Progenitor cell of endocrine pancreas (in vitro differentiated cells): ENCODE measurements at regions not wholly inside any gene's neighbourhood (a gene's known extent, or its start where the extent isn't known, plus 50 kb on each side); places are given as distances from the start of the nearest gene placed in this dataset.

ENCODE experiments used
- DNase-seq: peaks from one replicate; pipeline ENCODE4 v3.0.0; 2021; ENCODE audit warnings: low spot score; ENCODE audit not compliant: unreplicated experiment
- H3K27ac Mint-ChIP-seq: 2 replicates; pipeline ENCODE4 v1.8.0; 2021; ENCODE audit warnings: mild to moderate bottlenecking, moderate library complexity, mixed read lengths
- H3K27me3 Mint-ChIP-seq: 2 replicates; pipeline ENCODE4 v1.8.0; 2021; ENCODE audit warnings: mixed read lengths
- H3K36me3 Mint-ChIP-seq: 2 replicates; pipeline ENCODE4 v1.8.0; 2022; ENCODE audit warnings: mixed read lengths; ENCODE audit not compliant: insufficient read depth
- H3K4me1 Mint-ChIP-seq: 2 replicates; pipeline ENCODE4 v1.8.0; 2021; ENCODE audit warnings: low read depth, mixed read lengths
- H3K4me3 Mint-ChIP-seq: 2 replicates; pipeline ENCODE4 v1.8.0; 2021; ENCODE audit warnings: low read depth, mild to moderate bottlenecking, moderate library complexity, mixed read lengths
- H3K9me3 Mint-ChIP-seq: 2 replicates; pipeline ENCODE4 v1.8.0; 2021; ENCODE audit warnings: low read depth, mixed read lengths
- TF ChIP-seq, protein P1 (sequence below): fragments of 200-600 bp; sonication (generic); IDR thresholded peaks from one replicate; pipeline ENCODE4 v1.5.0; 2021; ENCODE audit warnings: antibody characterized with exemption, mild to moderate bottlenecking; ENCODE audit not compliant: unreplicated experiment

DNA sequence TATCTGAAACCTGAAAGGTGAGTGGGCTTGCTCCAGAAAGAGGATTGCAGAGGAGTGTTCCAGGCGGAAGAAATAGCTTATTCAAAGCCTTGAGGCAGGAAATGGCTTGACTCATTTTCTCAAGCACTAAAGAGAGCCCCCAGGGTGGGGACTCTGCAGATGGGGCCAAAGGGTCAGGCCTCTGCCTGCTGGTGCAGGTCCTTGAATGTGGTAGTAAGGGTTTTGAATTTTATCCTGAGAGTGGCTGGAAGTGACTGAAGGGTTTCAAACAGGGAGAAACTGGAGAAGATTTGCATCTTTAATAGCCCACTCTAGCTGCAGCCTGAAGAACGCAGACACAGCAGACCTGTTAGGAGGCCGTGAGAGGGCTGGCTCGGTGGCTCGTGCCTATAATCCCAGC, 144.4 kb downstream of the CCT6B start:
- Mint-ChIP-seq H3K36me3 (no peaks in the 10 kb centered on the region), H3K4me3 (no peak overlapping the region), H3K9me3 (no peaks in the 10 kb centered on the region), H3K4me1 (no peaks in the 10 kb centered on the region), H3K27me3 (peaks cover 12% of the 10 kb centered on the region), H3K27ac (no peak overlapping the region)
- DNase-seq, result no peak
- TF ChIP-seq, protein P1, sequence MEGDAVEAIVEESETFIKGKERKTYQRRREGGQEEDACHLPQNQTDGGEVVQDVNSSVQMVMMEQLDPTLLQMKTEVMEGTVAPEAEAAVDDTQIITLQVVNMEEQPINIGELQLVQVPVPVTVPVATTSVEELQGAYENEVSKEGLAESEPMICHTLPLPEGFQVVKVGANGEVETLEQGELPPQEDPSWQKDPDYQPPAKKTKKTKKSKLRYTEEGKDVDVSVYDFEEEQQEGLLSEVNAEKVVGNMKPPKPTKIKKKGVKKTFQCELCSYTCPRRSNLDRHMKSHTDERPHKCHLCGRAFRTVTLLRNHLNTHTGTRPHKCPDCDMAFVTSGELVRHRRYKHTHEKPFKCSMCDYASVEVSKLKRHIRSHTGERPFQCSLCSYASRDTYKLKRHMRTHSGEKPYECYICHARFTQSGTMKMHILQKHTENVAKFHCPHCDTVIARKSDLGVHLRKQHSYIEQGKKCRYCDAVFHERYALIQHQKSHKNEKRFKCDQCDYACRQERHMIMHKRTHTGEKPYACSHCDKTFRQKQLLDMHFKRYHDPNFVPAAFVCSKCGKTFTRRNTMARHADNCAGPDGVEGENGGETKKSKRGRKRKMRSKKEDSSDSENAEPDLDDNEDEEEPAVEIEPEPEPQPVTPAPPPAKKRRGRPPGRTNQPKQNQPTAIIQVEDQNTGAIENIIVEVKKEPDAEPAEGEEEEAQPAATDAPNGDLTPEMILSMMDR, result no peak

DNA sequence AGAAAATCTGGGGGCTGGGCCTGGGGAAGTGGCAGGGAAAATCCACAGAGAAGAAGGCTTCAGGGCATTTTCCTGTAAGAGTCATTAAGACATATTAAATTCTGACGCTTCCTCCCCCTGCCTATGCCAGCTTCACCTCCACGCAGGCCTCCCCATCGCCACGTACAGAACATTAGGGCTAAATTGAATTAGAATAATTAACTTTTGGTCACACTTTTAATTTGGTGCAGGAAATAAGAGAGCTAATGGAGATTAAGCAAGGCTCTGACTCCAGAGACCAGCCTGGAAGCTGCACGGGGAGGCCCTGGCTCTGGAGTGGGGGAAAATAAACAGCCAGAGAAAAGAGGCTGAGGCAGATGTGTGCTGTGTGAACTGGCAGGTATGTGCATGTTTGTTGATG, 148.0 kb downstream of the CCT6B start:
- TF ChIP-seq, protein P1, result no peak
- no peaks in the 10 kb centered on the region for H3K36me3 Mint-ChIP-seq
- DNase-seq, result no peak
- no peaks in the 10 kb centered on the region for H3K4me1 Mint-ChIP-seq
- H3K27me3 Mint-ChIP-seq, result peaks cover 4% of the 10 kb centered on the region
- H3K4me3 Mint-ChIP-seq, result no peak overlapping the region
- no peak overlapping the region for H3K27ac Mint-ChIP-seq
- H3K9me3 Mint-ChIP-seq, result no peaks in the 10 kb centered on the region

DNA sequence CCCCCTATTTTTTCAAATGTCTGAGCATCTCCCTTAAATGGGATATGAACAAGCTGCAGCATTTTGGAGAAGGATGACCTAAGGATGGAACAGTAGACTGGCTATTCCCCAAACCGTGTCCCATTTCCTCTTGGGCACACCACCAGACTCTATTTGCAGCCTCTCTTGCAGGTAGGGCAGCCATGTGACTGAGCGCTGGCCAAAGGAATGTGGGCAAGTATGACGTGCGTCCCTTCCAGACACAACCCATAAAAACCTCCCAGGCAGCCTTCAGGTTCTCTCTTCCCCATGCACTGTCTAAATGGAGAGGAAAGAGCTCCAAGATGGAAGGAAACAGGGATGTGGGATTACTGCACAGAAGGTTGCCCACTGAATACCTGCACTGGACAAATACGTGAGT, 149.7 kb downstream of the CCT6B start:
- peaks cover 13% of the 10 kb centered on the region for H3K27me3 Mint-ChIP-seq
- H3K4me3 Mint-ChIP-seq, result no peak overlapping the region
- no peaks in the 10 kb centered on the region for H3K36me3 Mint-ChIP-seq
- H3K9me3 Mint-ChIP-seq, result no peaks in the 10 kb centered on the region
- DNase-seq, result no peak
- TF ChIP-seq, protein P1, result no peak
- H3K27ac Mint-ChIP-seq, result no peak overlapping the region
- no peaks in the 10 kb centered on the region for H3K4me1 Mint-ChIP-seq

- no peak for DNase-seq
- Mint-ChIP-seq H3K27ac (no peak overlapping the region), H3K9me3 (no peaks in the 10 kb centered on the region), H3K36me3 (no peaks in the 10 kb centered on the region), H3K27me3 (peaks cover 15% of the 10 kb centered on the region), H3K4me3 (no peak overlapping the region), H3K4me1 (no peaks in the 10 kb centered on the region)
- TF ChIP-seq, protein P1, result no peak
These were observed 160.6 kb downstream of the CCT6B start for GRCh38 chr17:34800661-34801060.

DNA sequence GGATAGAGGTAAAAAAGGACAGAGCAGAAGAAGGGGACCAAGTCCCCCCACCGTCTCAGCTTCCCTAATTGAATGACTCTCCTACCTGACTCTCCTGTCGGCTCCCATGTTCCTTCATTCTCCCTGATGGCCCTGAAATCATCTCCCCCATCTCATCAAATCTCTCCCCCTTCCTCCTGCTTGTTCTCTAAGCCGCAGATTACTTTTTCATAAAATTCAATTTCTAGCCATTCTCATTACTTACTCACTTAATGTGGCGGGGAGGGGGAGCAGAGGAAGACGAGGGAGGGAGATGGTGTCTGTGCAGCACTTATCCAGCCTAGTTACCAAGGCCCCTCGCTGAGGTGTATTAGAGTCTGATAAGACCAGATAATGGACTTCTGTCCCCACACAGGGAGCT, 161.5 kb downstream of the CCT6B start:
- peaks cover 15% of the 10 kb centered on the region for H3K27me3 Mint-ChIP-seq
- no peak overlapping the region for H3K4me3 Mint-ChIP-seq
- TF ChIP-seq, protein P1, result no peak
- no peaks in the 10 kb centered on the region for H3K36me3 Mint-ChIP-seq
- no peak for DNase-seq
- H3K9me3 Mint-ChIP-seq, result no peaks in the 10 kb centered on the region
- H3K27ac Mint-ChIP-seq, result no peak overlapping the region
- H3K4me1 Mint-ChIP-seq, result no peaks in the 10 kb centered on the region
